ENCODE measurements at regions not wholly inside any gene's neighbourhood (a gene's known extent, or its start where the extent isn't known, plus 50 kb on each side); places are given as distances from the start of the nearest gene placed in this dataset.
A peak's percentile ranks its signal among the peaks of the same experiment; 100 is the strongest.

DNA sequence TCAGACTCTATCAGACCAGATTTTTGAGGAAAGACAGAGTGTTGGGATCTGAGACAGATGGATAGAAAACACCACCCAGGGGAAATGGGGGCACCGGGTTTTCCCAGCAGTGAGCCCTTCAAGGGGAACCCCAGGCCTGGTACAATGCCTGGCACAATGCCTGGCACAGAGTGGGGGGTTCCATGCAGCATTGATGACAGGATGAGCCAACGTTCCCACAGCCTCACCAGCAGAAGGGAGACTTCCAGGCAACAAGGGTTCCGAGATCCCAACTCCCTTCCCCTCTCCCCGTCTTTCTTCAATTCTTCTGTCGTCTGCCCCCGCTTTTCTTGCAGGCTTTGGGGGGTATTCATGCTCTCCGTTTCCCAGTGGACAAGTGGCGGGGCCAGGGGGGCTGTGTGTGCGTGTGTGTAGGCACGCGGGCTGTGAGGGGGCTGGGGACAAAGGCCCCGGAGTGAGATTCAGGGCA lies 132.1 kb upstream of the HAAO start:
- no peak for DNase-seq (ENCODE audit: low spot score)
- BruUV-seq (replicated peaks), result no TSS peak
- no peaks in the 10 kb centered on the region for H3K27me3 ChIP-seq (replicated peaks; ENCODE audit: insufficient read depth, low read depth, low read length, poor library complexity)
- intact Hi-C loops (cut with micrococcal nuclease; ENCODE audit: unreplicated experiment), result no loop called here
- no peak overlapping the region for H3K4me3 ChIP-seq (ENCODE audit: low read depth, low read length, poor library complexity, severe bottlenecking)
- CTCF ChIA-PET, result no interaction called here
- no peaks in the 10 kb centered on the region for H3K9me3 ChIP-seq (ENCODE audit: low read depth, low read length, poor library complexity, severe bottlenecking)
- peaks cover 28% of the 10 kb centered on the region for H3K4me1 ChIP-seq (ENCODE audit: insufficient read depth, low read length, poor library complexity, severe bottlenecking)
- no peaks in the 10 kb centered on the region for H3K36me3 ChIP-seq (ENCODE audit: insufficient read depth, low read length, poor library complexity, severe bottlenecking)
- POLR2A ChIA-PET (ENCODE audit: low non-redundant PET), result no interaction called here
- H3K27ac ChIP-seq (ENCODE audit: low read depth, low read length, poor library complexity, severe bottlenecking), result peak overlapping the region; percentile 86
- TF ChIP-seq EZH2 (IDR thresholded peaks at IDR 0.05; ENCODE audit: borderline replicate concordance, low read depth, low read length, poor library complexity, severe bottlenecking), result no peak
- TF ChIP-seq, protein P1, sequence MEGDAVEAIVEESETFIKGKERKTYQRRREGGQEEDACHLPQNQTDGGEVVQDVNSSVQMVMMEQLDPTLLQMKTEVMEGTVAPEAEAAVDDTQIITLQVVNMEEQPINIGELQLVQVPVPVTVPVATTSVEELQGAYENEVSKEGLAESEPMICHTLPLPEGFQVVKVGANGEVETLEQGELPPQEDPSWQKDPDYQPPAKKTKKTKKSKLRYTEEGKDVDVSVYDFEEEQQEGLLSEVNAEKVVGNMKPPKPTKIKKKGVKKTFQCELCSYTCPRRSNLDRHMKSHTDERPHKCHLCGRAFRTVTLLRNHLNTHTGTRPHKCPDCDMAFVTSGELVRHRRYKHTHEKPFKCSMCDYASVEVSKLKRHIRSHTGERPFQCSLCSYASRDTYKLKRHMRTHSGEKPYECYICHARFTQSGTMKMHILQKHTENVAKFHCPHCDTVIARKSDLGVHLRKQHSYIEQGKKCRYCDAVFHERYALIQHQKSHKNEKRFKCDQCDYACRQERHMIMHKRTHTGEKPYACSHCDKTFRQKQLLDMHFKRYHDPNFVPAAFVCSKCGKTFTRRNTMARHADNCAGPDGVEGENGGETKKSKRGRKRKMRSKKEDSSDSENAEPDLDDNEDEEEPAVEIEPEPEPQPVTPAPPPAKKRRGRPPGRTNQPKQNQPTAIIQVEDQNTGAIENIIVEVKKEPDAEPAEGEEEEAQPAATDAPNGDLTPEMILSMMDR (conservative IDR thresholded peaks at IDR 0.05; ENCODE audit: low read depth, low read length), result no peak

- BruUV-seq (replicated peaks), result no TSS peak
- Histone ChIP-seq H3K36me3 (ENCODE audit: insufficient read depth, low read length, poor library complexity, severe bottlenecking) (no peaks in the 10 kb centered on the region), H3K4me3 (ENCODE audit: low read depth, low read length, poor library complexity, severe bottlenecking) (no peak overlapping the region), H3K4me1 (ENCODE audit: insufficient read depth, low read length, poor library complexity, severe bottlenecking) (peaks cover 28% of the 10 kb centered on the region), H3K27me3 (replicated peaks; ENCODE audit: insufficient read depth, low read depth, low read length, poor library complexity) (no peaks in the 10 kb centered on the region), H3K27ac (ENCODE audit: low read depth, low read length, poor library complexity, severe bottlenecking) (peak overlapping the region; percentile 86), H3K9me3 (ENCODE audit: low read depth, low read length, poor library complexity, severe bottlenecking) (no peaks in the 10 kb centered on the region)
- ChIA-PET CTCF (interaction anchor here (0.7 kb wide), 1 partner anchor 110 kb away, joined by 13 read pairs; no protein-coding TSS in a partner anchor), POLR2A (ENCODE audit: low non-redundant PET) (no interaction called here)
- peak; percentile 57 for DNase-seq (ENCODE audit: low spot score)
- TF ChIP-seq, protein P1 (conservative IDR thresholded peaks at IDR 0.05; ENCODE audit: low read depth, low read length), result no peak
- TF ChIP-seq EZH2 (IDR thresholded peaks at IDR 0.05; ENCODE audit: borderline replicate concordance, low read depth, low read length, poor library complexity, severe bottlenecking), result no peak
- intact Hi-C loops (cut with micrococcal nuclease; ENCODE audit: unreplicated experiment), result no loop called here
These were observed 131.4 kb upstream of the HAAO start for GRCh38 chr2:42923580-42924417.

DNA sequence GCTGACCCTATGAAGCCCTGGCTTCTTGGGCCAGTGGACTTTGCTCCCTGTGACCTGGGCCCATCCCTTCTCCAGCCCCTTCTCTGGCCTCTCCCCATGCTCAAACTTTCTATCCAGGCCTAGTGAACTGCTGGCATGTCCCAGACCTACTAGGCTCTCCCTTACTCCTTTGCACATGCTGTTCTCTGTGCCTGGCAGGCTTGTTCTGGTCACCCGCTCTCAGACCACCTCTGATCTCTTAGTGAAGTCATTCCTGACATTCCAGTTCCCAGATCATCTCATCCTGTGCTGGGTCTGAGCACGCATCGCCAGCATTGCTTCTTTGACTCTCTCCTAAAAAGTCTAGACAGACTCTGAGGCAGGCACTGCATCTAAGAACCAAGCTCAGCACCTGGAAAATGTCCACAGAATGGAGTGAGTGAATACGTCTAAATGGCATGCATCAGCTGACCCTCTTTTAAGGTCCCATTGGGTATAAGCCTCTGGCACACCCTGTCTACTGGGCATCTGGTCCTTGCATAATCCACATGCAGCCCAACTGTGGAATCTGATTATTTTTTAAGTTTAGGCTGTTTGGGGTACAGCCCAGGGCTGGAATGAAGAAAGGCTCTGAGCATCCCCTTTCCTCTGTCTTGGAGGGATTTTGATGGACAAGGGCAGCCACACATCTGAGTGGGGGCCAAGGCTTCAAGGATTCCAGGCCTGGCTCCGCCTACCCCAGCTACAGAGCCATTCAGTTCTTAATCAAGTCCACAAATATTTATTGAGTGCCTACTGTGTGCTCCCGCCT lies 130.6 kb upstream of the HAAO start:
- peaks cover 28% of the 10 kb centered on the region for H3K4me1 ChIP-seq (ENCODE audit: insufficient read depth, low read length, poor library complexity, severe bottlenecking)
- no peak overlapping the region for H3K4me3 ChIP-seq (ENCODE audit: low read depth, low read length, poor library complexity, severe bottlenecking)
- POLR2A ChIA-PET (ENCODE audit: low non-redundant PET), result no interaction called here
- CTCF ChIA-PET, result no interaction called here
- no peak for DNase-seq (ENCODE audit: low spot score)
- H3K36me3 ChIP-seq (ENCODE audit: insufficient read depth, low read length, poor library complexity, severe bottlenecking), result no peaks in the 10 kb centered on the region
- H3K9me3 ChIP-seq (ENCODE audit: low read depth, low read length, poor library complexity, severe bottlenecking), result no peaks in the 10 kb centered on the region
- BruUV-seq (replicated peaks), result no TSS peak
- no peak for TF ChIP-seq EZH2 (IDR thresholded peaks at IDR 0.05; ENCODE audit: borderline replicate concordance, low read depth, low read length, poor library complexity, severe bottlenecking)
- TF ChIP-seq, protein P1 (conservative IDR thresholded peaks at IDR 0.05; ENCODE audit: low read depth, low read length), result no peak
- H3K27ac ChIP-seq (ENCODE audit: low read depth, low read length, poor library complexity, severe bottlenecking), result no peak overlapping the region
- intact Hi-C loops (cut with micrococcal nuclease; ENCODE audit: unreplicated experiment), result no loop called here
- H3K27me3 ChIP-seq (replicated peaks; ENCODE audit: insufficient read depth, low read depth, low read length, poor library complexity), result no peaks in the 10 kb centered on the region
